ENCODE measurements at regions not wholly inside any gene's neighbourhood (a gene's known extent, or its start where the extent isn't known, plus 50 kb on each side); places are given as distances from the start of the nearest gene placed in this dataset.
"Not testable (repeated sequence)": the region's sequence is repeated elsewhere in the genome, so short reads cannot be mapped to it uniquely, and the experiment has no call there.

- Histone ChIP-seq H3K79me2 (ENCODE audit: insufficient read depth, low read length) (no peaks in the 10 kb centered on the region), H3K4me3 (ENCODE audit: insufficient read depth, low read length) (no peak overlapping the region), H3K4me1 (ENCODE audit: insufficient read depth, low read length) (peaks cover 4% of the 10 kb centered on the region), H3K9me3 (ENCODE audit: low read depth, low read length) (no peaks in the 10 kb centered on the region), H2AFZ (ENCODE audit: low read length) (no peak overlapping the region), H3K27ac (ENCODE audit: low read depth, low read length) (no peak overlapping the region), H4K20me1 (ENCODE audit: insufficient read depth, low read length) (no peaks in the 10 kb centered on the region), H3K36me3 (ENCODE audit: insufficient read depth, low read length) (no peaks in the 10 kb centered on the region), H3K4me2 (ENCODE audit: insufficient read depth, low read length) (no peak overlapping the region), H3K27me3 (ENCODE audit: insufficient read depth, low read length) (no peaks in the 10 kb centered on the region)
- TF ChIP-seq CTCF (IDR thresholded peaks at IDR 0.05; ENCODE audit: extremely low read depth, low read depth, low read length) = no peak
- DNase-seq (ENCODE audit: insufficient read length, low spot score, missing footprints) = no peak
Measured at GRCh38 chr2:43144263-43144662, 82.1 kb downstream of the ZFP36L2 start.

GRCh38 chr2:43143756-43144155 is 82.7 kb downstream of the ZFP36L2 start:
- Histone ChIP-seq H3K36me3 (ENCODE audit: insufficient read depth, low read length) (no peaks in the 10 kb centered on the region), H3K27me3 (ENCODE audit: insufficient read depth, low read length) (no peaks in the 10 kb centered on the region), H3K4me3 (ENCODE audit: insufficient read depth, low read length) (no peak overlapping the region), H3K4me2 (ENCODE audit: insufficient read depth, low read length) (no peak overlapping the region), H3K4me1 (ENCODE audit: insufficient read depth, low read length) (peaks cover 4% of the 10 kb centered on the region), H3K27ac (ENCODE audit: low read depth, low read length) (no peak overlapping the region), H2AFZ (ENCODE audit: low read length) (no peak overlapping the region), H3K9me3 (ENCODE audit: low read depth, low read length) (no peaks in the 10 kb centered on the region), H4K20me1 (ENCODE audit: insufficient read depth, low read length) (no peaks in the 10 kb centered on the region), H3K79me2 (ENCODE audit: insufficient read depth, low read length) (no peaks in the 10 kb centered on the region)
- no peak for DNase-seq (ENCODE audit: insufficient read length, low spot score, missing footprints)
- no peak for TF ChIP-seq CTCF (IDR thresholded peaks at IDR 0.05; ENCODE audit: extremely low read depth, low read depth, low read length)

- peak; percentile 18 for TF ChIP-seq CTCF (IDR thresholded peaks at IDR 0.05; ENCODE audit: extremely low read depth, low read depth, low read length)
- H3K9me3 ChIP-seq (ENCODE audit: low read depth, low read length) = no peaks in the 10 kb centered on the region
- peaks cover 4% of the 10 kb centered on the region for H3K4me1 ChIP-seq (ENCODE audit: insufficient read depth, low read length)
- no peaks in the 10 kb centered on the region for H3K27me3 ChIP-seq (ENCODE audit: insufficient read depth, low read length)
- H3K4me3 ChIP-seq (ENCODE audit: insufficient read depth, low read length) = no peak overlapping the region
- peak; percentile 58 for DNase-seq (ENCODE audit: insufficient read length, low spot score, missing footprints)
- H2AFZ ChIP-seq (ENCODE audit: low read length) = no peak overlapping the region
- no peaks in the 10 kb centered on the region for H3K79me2 ChIP-seq (ENCODE audit: insufficient read depth, low read length)
- H3K36me3 ChIP-seq (ENCODE audit: insufficient read depth, low read length) = no peaks in the 10 kb centered on the region
- H3K4me2 ChIP-seq (ENCODE audit: insufficient read depth, low read length) = no peak overlapping the region
- H3K27ac ChIP-seq (ENCODE audit: low read depth, low read length) = no peak overlapping the region
- no peaks in the 10 kb centered on the region for H4K20me1 ChIP-seq (ENCODE audit: insufficient read depth, low read length)
Measured at GRCh38 chr2:43142921-43143438, 83.4 kb downstream of the ZFP36L2 start.

GRCh38 chr2:43141636-43142151 is 84.7 kb downstream of the ZFP36L2 start:
- H3K27me3 ChIP-seq (ENCODE audit: insufficient read depth, low read length); DNase-seq (ENCODE audit: insufficient read length, low spot score, missing footprints); H3K9me3 ChIP-seq (ENCODE audit: low read depth, low read length): not testable (repeated sequence)

More at GRCh38 chr2:43141636-43142151, 84.7 kb downstream of the ZFP36L2 start:
- H4K20me1 ChIP-seq (ENCODE audit: insufficient read depth, low read length); H2AFZ ChIP-seq (ENCODE audit: low read length); H3K79me2 ChIP-seq (ENCODE audit: insufficient read depth, low read length); H3K4me2 ChIP-seq (ENCODE audit: insufficient read depth, low read length); H3K36me3 ChIP-seq (ENCODE audit: insufficient read depth, low read length); H3K27ac ChIP-seq (ENCODE audit: low read depth, low read length); H3K4me3 ChIP-seq (ENCODE audit: insufficient read depth, low read length): not testable (repeated sequence)
- H3K4me1 ChIP-seq (ENCODE audit: insufficient read depth, low read length) = peaks cover 14% of the 10 kb centered on the region

All from osteoblast (primary cell).